ENCODE measurements at regions not wholly inside any gene's neighbourhood (a gene's known extent, or its start where the extent isn't known, plus 50 kb on each side); places are given as distances from the start of the nearest gene placed in this dataset.

GRCh38 chr10:3500408-3500856 lies 284.6 kb downstream of the KLF6 start:
- peak in 1 of 2 donors; percentile 42 for DNase-seq
- H3K36me3 ChIP-seq: no peaks in the 10 kb centered on the region
- H3K27ac ChIP-seq: no peak overlapping the region
- intact Hi-C loops (cut with DNase I; ENCODE audit: low total_unique reads): no loop called here
- H3K4me3 ChIP-seq: no peak overlapping the region
- no peaks in the 10 kb centered on the region for H3K4me1 ChIP-seq
- H3K27me3 ChIP-seq: no peaks in the 10 kb centered on the region
- H3K9me3 ChIP-seq: no peaks in the 10 kb centered on the region
- TF ChIP-seq CTCF (IDR thresholded peaks at IDR 0.05): no peak
- no peak for TF ChIP-seq POLR2A (IDR thresholded peaks at IDR 0.05)

- no peaks in the 10 kb centered on the region for H3K27me3 ChIP-seq
- TF ChIP-seq CTCF (IDR thresholded peaks at IDR 0.05) (no peak), POLR2A (IDR thresholded peaks at IDR 0.05) (no peak)
- H3K4me3 ChIP-seq: no peak overlapping the region
- H3K4me1 ChIP-seq: no peaks in the 10 kb centered on the region
- H3K36me3 ChIP-seq: no peaks in the 10 kb centered on the region
- DNase-seq: no peak
- no peak overlapping the region for H3K27ac ChIP-seq
- intact Hi-C loops (cut with DNase I; ENCODE audit: low total_unique reads): no loop called here
- H3K9me3 ChIP-seq: no peaks in the 10 kb centered on the region
Observed at GRCh38 chr10:3499120-3499519, 285.9 kb downstream of the KLF6 start.

DNA sequence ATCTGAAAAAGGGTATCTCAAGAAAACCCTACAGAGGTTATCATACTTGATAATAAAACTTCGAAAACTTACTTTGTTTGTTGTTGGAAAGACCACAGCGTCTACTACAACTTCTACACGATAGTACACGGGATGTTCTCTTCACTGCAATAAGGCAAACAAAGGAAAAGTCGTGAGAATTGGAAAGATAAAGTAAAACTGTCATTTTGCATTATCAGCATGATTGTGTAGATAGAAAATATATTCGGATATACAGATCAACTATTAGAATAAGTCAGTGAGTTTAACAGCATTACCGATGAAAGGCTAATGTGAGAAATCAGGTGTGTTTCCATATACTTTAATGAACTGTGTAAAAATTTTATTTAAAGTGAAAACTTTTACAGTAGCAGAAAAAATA lies 287.4 kb downstream of the KLF6 start:
- Histone ChIP-seq H3K36me3 (no peaks in the 10 kb centered on the region), H3K27ac (no peak overlapping the region), H3K4me3 (no peak overlapping the region), H3K9me3 (no peaks in the 10 kb centered on the region), H3K27me3 (no peaks in the 10 kb centered on the region), H3K4me1 (no peaks in the 10 kb centered on the region)
- TF ChIP-seq CTCF (IDR thresholded peaks at IDR 0.05): no peak
- TF ChIP-seq POLR2A (IDR thresholded peaks at IDR 0.05): no peak
- DNase-seq: no peak
- intact Hi-C loops (cut with DNase I; ENCODE audit: low total_unique reads): no loop called here

DNA sequence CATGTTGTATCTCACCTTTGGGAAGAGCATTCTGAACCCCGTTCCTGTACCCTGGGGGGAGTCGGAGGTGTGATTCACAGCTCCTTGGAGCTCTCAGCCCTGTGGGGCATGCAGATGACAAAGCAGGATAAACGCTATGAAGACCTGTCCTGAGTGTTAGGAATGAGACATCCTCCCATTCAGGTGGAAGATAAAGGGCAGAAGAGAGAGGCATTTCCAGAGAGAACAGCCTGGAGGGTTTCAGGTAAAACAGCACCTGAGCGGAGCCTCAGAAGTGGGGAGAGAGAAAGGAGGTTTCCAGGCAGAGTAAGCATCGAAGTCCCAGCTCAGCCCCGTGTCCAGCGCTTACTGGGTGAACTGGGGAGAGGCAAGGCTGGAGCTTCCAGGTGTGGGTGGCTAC lies 288.9 kb downstream of the KLF6 start:
- Histone ChIP-seq H3K4me3 (no peak overlapping the region), H3K27me3 (no peaks in the 10 kb centered on the region), H3K36me3 (no peaks in the 10 kb centered on the region), H3K9me3 (no peaks in the 10 kb centered on the region), H3K27ac (no peak overlapping the region), H3K4me1 (no peaks in the 10 kb centered on the region)
- DNase-seq: no peak
- intact Hi-C loops (cut with DNase I; ENCODE audit: low total_unique reads): no loop called here
- TF ChIP-seq CTCF (IDR thresholded peaks at IDR 0.05) (no peak), POLR2A (IDR thresholded peaks at IDR 0.05) (no peak)

- H3K9me3 ChIP-seq: no peaks in the 10 kb centered on the region
- H3K4me3 ChIP-seq: no peak overlapping the region
- DNase-seq: no peak
- H3K36me3 ChIP-seq: no peaks in the 10 kb centered on the region
- H3K27ac ChIP-seq: peak overlapping the region; percentile 84 to 86
- intact Hi-C loops (cut with DNase I; ENCODE audit: low total_unique reads): no loop called here
- H3K4me1 ChIP-seq: no peaks in the 10 kb centered on the region
- TF ChIP-seq CTCF (IDR thresholded peaks at IDR 0.05) (no peak), POLR2A (IDR thresholded peaks at IDR 0.05) (no peak)
- H3K27me3 ChIP-seq: no peaks in the 10 kb centered on the region
Observed at GRCh38 chr10:3495281-3495680, 289.7 kb downstream of the KLF6 start.
